ENCODE measurements at regions not wholly inside any gene's neighbourhood (a gene's known extent, or its start where the extent isn't known, plus 50 kb on each side); places are given as distances from the start of the nearest gene placed in this dataset.
"Not testable (repeated sequence)": the region's sequence is repeated elsewhere in the genome, so short reads cannot be mapped to it uniquely, and the experiment has no call there.

- H3K27ac ChIP-seq: no peak overlapping the region
- H2AFZ ChIP-seq (ENCODE audit: low read depth): no peak overlapping the region
- H3K79me2 ChIP-seq (ENCODE audit: insufficient read depth, low read depth): no peaks in the 10 kb centered on the region
- no peak for TF ChIP-seq CTCF (conservative IDR thresholded peaks at IDR 0.05; ENCODE audit: low read depth, low read length)
- no peaks in the 10 kb centered on the region for H4K20me1 ChIP-seq (ENCODE audit: insufficient read depth)
- no peak overlapping the region for H3K9ac ChIP-seq
- H3K27me3 ChIP-seq (ENCODE audit: insufficient read depth, low read depth): no peaks in the 10 kb centered on the region
- H3K4me2 ChIP-seq: no peak overlapping the region
- no peak overlapping the region for H3K4me3 ChIP-seq (IDR thresholded peaks at IDR 0.05; ENCODE audit: insufficient read depth, low read depth, low read length)
- no peaks in the 10 kb centered on the region for H3K4me1 ChIP-seq (ENCODE audit: low read depth, poor library complexity, severe bottlenecking)
- no peaks in the 10 kb centered on the region for H3K36me3 ChIP-seq (ENCODE audit: insufficient read depth)
These were observed 94.3 kb downstream of the GALR1 start for GRCh38 chr18:77343846-77344510.

GRCh38 chr18:77344786-77345500 lies 95.3 kb downstream of the GALR1 start:
- no peak for TF ChIP-seq CTCF (conservative IDR thresholded peaks at IDR 0.05; ENCODE audit: low read depth, low read length)
- H3K4me2 ChIP-seq: no peak overlapping the region
- H3K9ac ChIP-seq: no peak overlapping the region
- H3K4me3 ChIP-seq (IDR thresholded peaks at IDR 0.05; ENCODE audit: insufficient read depth, low read depth, low read length): no peak overlapping the region
- H3K79me2 ChIP-seq (ENCODE audit: insufficient read depth, low read depth): no peaks in the 10 kb centered on the region
- no peaks in the 10 kb centered on the region for H3K4me1 ChIP-seq (ENCODE audit: low read depth, poor library complexity, severe bottlenecking)
- H2AFZ ChIP-seq (ENCODE audit: low read depth): no peak overlapping the region
- H3K27me3 ChIP-seq (ENCODE audit: insufficient read depth, low read depth): no peaks in the 10 kb centered on the region
- H3K36me3 ChIP-seq (ENCODE audit: insufficient read depth): no peaks in the 10 kb centered on the region
- no peaks in the 10 kb centered on the region for H4K20me1 ChIP-seq (ENCODE audit: insufficient read depth)
- no peak overlapping the region for H3K27ac ChIP-seq

GRCh38 chr18:77346208-77346810 lies 96.7 kb downstream of the GALR1 start:
- Histone ChIP-seq H3K4me3 (IDR thresholded peaks at IDR 0.05; ENCODE audit: insufficient read depth, low read depth, low read length) (no peak overlapping the region), H3K79me2 (ENCODE audit: insufficient read depth, low read depth) (no peaks in the 10 kb centered on the region), H3K27ac (no peak overlapping the region), H2AFZ (ENCODE audit: low read depth) (no peak overlapping the region), H3K36me3 (ENCODE audit: insufficient read depth) (no peaks in the 10 kb centered on the region), H4K20me1 (ENCODE audit: insufficient read depth) (no peaks in the 10 kb centered on the region), H3K4me2 (no peak overlapping the region), H3K4me1 (ENCODE audit: low read depth, poor library complexity, severe bottlenecking) (no peaks in the 10 kb centered on the region), H3K27me3 (ENCODE audit: insufficient read depth, low read depth) (no peaks in the 10 kb centered on the region), H3K9ac (no peak overlapping the region)
- TF ChIP-seq CTCF (conservative IDR thresholded peaks at IDR 0.05; ENCODE audit: low read depth, low read length): no peak

- not testable (repeated sequence) for H3K4me2 ChIP-seq; H3K4me3 ChIP-seq (IDR thresholded peaks at IDR 0.05; ENCODE audit: insufficient read depth, low read depth, low read length); H3K4me1 ChIP-seq (ENCODE audit: low read depth, poor library complexity, severe bottlenecking); H3K36me3 ChIP-seq (ENCODE audit: insufficient read depth); H3K27me3 ChIP-seq (ENCODE audit: insufficient read depth, low read depth); H2AFZ ChIP-seq (ENCODE audit: low read depth); H3K79me2 ChIP-seq (ENCODE audit: insufficient read depth, low read depth); H4K20me1 ChIP-seq (ENCODE audit: insufficient read depth); H3K27ac ChIP-seq; H3K9ac ChIP-seq
These were observed 103.7 kb downstream of the GALR1 start for GRCh38 chr18:77353349-77353748.

All from KMS-11 (cell line).